ENCODE measurements at regions not wholly inside any gene's neighbourhood (a gene's known extent, or its start where the extent isn't known, plus 50 kb on each side); places are given as distances from the start of the nearest gene placed in this dataset.

GRCh38 chr4:155120536-155120935, 87.9 kb upstream of the NPY2R start:
- H3K27me3 ChIP-seq (ENCODE audit: insufficient read depth, poor library complexity, severe bottlenecking), result no peaks in the 10 kb centered on the region
- no peak for DNase-seq (ENCODE audit: low read depth in 1 of 2, low spot score in 1 of 2)
- no peak overlapping the region for H3K27ac ChIP-seq (replicated peaks)
- H3K4me3 ChIP-seq (replicated peaks; ENCODE audit: insufficient read depth, low read length), result no peak overlapping the region
- no peak for TF ChIP-seq GABPA (IDR thresholded peaks at IDR 0.05; ENCODE audit: low read depth)
- TF ChIP-seq REST (IDR thresholded peaks at IDR 0.05; ENCODE audit: insufficient replicate concordance, low read depth), result no peak
- no peak for TF ChIP-seq POLR2AphosphoS5 (IDR thresholded peaks at IDR 0.05; ENCODE audit: low read depth)
- TF ChIP-seq CTCF (IDR thresholded peaks at IDR 0.05; ENCODE audit: insufficient read depth, low read length), result no peak
- no peak for TF ChIP-seq SPI1 (IDR thresholded peaks at IDR 0.05; ENCODE audit: borderline replicate concordance, low read depth)

GRCh38 chr4:155122382-155122781, 86.1 kb upstream of the NPY2R start:
- no peak overlapping the region for H3K27ac ChIP-seq (replicated peaks)
- no peaks in the 10 kb centered on the region for H3K27me3 ChIP-seq (ENCODE audit: insufficient read depth, poor library complexity, severe bottlenecking)

GRCh38 chr4:155134136-155134535, 74.3 kb upstream of the NPY2R start:
- H3K27ac ChIP-seq (replicated peaks), result no peak overlapping the region
- TF ChIP-seq REST (IDR thresholded peaks at IDR 0.05; ENCODE audit: insufficient replicate concordance, low read depth) (no peak), CTCF (IDR thresholded peaks at IDR 0.05; ENCODE audit: insufficient read depth, low read length) (no peak), SPI1 (IDR thresholded peaks at IDR 0.05; ENCODE audit: borderline replicate concordance, low read depth) (no peak), POLR2AphosphoS5 (IDR thresholded peaks at IDR 0.05; ENCODE audit: low read depth) (no peak), GABPA (IDR thresholded peaks at IDR 0.05; ENCODE audit: low read depth) (no peak)
- DNase-seq (ENCODE audit: low read depth in 1 of 2, low spot score in 1 of 2), result no peak
- H3K27me3 ChIP-seq (ENCODE audit: insufficient read depth, poor library complexity, severe bottlenecking), result no peaks in the 10 kb centered on the region
- H3K4me3 ChIP-seq (replicated peaks; ENCODE audit: insufficient read depth, low read length), result no peak overlapping the region

More at GRCh38 chr4:155122382-155122781, 86.1 kb upstream of the NPY2R start:
- no peak for DNase-seq (ENCODE audit: low read depth in 1 of 2, low spot score in 1 of 2)
- no peak overlapping the region for H3K4me3 ChIP-seq (replicated peaks; ENCODE audit: insufficient read depth, low read length)
- TF ChIP-seq CTCF (IDR thresholded peaks at IDR 0.05; ENCODE audit: insufficient read depth, low read length), result no peak
- TF ChIP-seq POLR2AphosphoS5 (IDR thresholded peaks at IDR 0.05; ENCODE audit: low read depth), result no peak
- TF ChIP-seq GABPA (IDR thresholded peaks at IDR 0.05; ENCODE audit: low read depth), result no peak
- no peak for TF ChIP-seq REST (IDR thresholded peaks at IDR 0.05; ENCODE audit: insufficient replicate concordance, low read depth)
- TF ChIP-seq SPI1 (IDR thresholded peaks at IDR 0.05; ENCODE audit: borderline replicate concordance, low read depth), result no peak
